T-helper 1 cell treated with Interleukin-12 subunit alpha and Interleukin-12 subunit beta and Interleukin-4 antibody, amounts not matched to agents 30 ng/mL and 1 ng/mL, for 36 hours (primary cell): ENCODE measurements at regions not wholly inside any gene's neighbourhood (a gene's known extent, or its start where the extent isn't known, plus 50 kb on each side); places are given as distances from the start of the nearest gene placed in this dataset.
"Not testable (repeated sequence)": the region's sequence is repeated elsewhere in the genome, so short reads cannot be mapped to it uniquely, and the experiment has no call there.

Source experiments
- intact Hi-C: fragments of 100-400 bp; cut with micrococcal nuclease; formaldehyde crosslinking; loops from one replicate; pipeline ENCODE4 v1.15.1; 2024

DNA sequence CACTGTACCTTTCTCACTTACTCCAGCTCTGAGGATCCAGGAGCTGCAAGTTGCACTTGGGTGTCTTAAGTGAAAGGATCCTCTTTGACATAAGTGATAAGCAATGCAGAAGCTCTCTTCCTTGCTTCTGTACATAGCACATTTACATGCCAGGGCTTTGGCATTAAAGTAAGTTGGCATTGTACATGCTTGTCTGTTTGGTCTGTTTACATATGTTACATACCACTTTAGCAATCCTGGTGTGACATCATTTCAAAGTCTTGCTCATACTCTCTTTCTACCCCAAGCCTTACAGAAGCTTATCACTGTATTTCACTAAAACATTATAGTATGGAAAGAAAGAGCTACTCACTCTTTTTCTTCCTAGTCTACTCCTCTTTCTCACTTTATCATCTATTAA is 2548.3 kb downstream of the ARAP2 start:
- intact Hi-C loops, result no loop called here

DNA sequence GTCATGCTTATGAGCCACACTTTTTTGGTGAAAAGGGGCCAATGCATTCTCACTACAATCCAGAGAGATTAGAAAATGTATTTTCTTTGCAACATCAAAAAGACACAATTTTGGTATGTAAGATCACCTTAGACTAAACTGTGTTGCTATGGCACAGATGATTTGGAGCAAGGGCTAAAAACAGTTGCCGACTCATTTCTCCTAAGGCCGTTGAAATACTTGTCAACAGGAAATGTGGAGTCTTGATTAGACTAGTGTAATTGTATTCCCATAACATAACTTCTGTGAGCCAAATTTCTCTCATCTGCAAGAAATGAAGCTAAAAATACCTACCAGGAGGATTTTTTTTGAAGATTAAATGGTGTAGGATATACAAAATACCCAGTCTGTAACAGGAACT is 2547.7 kb downstream of the ARAP2 start:
- intact Hi-C loops, result no loop called here

DNA sequence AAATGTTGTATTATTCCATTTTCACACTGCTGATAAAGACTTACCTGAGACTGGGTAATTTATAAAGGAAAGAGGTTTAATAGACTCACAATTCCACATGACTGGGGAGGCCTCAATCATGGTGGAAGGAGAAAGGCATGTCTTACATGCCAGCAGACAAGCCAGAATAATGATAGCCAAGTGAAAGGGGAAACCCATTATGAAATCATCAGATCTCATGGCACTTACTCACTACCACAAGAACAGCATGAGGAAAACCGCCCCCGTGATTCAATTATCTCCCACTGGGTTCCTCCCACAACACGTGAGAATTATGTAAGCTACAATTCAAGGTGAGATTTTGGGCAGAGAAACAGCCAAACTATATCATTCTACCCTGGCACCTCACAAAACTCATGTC is 2535.1 kb downstream of the ARAP2 start:
- intact Hi-C loops, result no loop called here

DNA sequence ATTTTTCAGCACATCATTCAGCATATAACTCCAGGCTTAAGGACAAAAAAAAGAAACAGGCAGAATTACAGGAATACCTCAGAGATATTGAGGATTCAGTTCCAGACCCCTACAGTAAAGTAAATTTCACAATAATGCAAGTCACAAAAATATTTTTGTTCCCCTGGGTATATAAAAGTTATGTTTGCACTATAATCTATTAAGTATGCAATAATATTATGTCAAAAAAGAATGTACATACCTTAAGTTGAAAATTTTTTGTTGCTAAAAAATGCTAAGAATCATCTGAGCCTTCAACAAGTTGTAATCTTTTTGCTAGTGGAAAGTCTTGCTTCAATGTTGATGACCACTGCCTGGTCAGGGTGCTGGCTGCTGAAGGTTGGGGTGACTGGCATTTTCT is 2532.5 kb downstream of the ARAP2 start:
- intact Hi-C loops, result no loop called here

DNA sequence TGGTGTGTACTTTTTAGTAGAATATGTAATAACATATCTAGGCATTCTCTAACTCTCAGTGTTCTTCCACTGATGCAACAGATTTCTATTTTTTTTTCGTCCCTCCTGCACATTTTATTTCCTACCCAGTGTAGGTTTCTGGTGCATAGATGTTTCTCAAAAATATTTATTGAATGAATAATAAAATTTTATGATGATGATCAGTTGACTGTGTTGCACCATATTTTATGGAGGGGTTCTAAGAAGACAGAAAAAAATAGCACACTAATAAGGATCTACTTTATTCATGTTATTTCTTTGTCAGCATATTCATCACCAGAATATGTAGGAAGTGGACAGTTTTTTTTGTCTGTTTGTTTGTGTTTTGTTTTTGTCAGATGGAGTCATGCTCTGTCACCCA is 2529.3 kb downstream of the ARAP2 start:
- intact Hi-C loops, result no loop called here

DNA sequence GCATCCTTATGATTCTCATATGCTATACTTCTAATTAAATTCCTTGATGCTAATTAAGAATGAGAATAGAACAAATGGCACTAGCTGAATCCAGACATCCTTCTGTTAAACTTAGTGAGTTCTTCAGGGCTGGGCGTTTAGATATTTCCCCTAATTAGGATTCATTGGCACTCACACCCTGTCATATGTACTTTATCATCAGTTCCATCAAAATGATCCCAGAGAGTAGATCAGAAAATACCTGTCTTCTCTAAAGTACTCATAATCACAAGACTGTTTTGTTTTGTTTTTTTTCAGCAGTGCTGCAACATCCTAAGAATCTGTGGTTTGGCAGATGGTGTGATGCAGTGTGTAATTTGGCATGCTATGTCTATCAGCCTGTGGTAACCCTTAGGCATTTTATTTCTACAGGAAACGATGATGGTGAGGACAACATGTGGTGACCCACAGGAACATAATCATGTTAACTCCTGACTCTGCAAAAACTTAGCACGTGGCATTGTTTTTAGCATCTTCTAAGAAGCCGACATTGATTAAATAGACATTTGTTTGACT is 2528.4 kb downstream of the ARAP2 start:
- intact Hi-C loops, result no loop called here

DNA sequence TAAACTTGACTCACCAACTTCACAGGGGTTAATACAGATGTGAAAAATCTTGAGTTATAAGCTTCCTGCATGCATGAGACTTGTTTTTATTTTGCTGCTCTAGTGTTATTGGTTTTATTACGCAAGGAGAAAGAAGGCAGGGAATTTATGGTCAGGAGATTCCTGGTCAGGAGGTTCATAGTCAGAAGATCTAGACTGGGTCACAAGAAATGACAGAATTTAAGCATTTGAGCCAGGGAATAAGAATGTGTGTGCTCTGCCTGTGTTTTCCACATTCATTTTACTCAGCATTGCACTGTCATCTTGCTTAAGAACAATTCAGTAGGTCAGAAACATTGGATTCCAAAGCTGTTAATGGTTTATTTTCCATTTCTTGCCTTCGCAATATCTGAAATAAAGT is 2522.1 kb downstream of the ARAP2 start:
- intact Hi-C loops, result no loop called here

DNA sequence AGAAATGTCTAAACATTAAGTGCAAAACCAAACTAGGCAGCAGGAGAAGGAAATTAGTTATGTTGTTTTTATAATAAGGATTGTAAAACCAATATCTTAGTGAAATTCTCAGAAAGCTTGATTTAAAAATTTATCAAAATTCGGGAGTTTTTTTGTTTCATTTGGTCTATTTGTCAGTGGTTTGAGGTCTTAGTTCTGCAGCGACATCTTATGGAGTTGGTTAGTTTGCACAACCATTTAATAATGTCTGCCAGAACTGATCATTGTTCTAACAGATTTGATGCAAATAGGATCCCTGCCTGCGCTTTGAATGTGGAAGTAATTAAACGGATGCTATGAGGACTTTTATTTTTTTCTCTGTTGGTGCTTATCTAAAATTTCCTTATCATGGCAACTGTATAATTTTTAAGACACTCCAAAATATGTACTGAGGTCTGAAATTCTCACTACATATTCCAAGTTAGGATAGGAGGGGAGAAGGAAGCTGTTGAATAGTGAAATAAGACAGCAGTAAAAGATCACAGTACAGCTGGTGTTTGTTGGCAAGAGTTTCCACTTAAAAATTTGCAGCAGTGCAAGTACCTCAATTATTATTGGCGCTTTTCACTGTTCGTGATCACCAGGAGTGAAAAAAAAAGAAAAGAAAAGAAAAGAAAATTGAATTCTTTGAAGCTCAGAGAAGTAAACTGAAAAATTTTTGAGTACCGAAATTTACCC is 2521.4 kb downstream of the ARAP2 start:
- intact Hi-C loops, result no loop called here

DNA sequence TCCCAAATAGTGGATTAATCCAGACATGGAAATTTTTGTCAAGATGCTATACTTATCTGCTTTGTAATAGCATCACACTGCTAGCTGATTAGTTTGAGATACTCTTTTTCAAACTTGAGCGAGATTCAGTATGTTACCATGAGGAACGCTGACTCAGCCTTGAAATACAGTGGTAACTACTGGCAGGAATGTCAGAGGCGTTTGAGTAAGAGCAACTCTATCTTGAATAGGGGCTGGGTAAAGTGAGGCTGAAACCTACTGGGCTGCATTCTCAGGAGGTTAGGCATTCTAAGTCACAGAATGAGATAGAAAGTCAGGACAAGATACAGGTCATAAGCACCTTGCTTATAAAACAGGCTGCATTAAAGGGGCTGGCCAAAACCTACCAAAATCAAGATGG is 2519.6 kb downstream of the ARAP2 start:
- intact Hi-C loops, result no loop called here

DNA sequence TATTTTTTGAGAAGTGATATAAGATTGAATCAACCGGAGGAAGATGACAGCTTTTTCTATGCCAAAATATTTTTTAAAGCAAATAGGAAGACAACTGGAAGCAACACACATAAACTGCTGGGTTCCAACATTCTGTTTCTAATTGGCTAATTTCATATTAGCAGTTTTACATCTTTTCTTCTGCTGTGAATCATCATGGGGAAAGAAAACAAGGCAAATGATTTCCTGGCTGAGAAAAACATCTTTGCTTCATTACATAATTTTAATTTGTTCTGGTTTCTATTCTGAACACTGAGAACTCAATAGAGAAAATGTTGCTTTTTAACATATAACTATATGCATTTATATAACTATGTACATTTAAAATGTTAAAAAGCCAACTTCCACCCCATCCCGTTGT is 2518.5 kb downstream of the ARAP2 start:
- intact Hi-C loops, result no loop called here

DNA sequence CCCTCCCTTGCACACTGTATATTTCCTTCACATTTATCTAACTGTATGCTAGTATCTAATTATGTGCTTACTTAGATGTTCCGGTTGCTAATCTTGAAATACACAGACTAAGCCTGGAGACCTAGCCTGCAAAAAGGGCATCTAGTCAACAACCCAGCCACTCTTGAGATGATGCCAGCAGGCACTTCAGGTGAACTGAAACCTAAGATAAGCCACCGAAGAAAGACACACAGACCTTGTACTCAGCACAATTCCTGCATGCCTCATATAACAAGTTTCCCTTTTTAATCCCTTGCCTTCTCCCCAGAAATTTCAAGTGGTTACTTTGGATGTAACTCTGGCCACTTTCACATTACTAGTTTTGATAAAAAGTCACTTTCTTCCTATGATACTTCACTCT is 2506.6 kb downstream of the ARAP2 start:
- intact Hi-C loops, result no loop called here

DNA sequence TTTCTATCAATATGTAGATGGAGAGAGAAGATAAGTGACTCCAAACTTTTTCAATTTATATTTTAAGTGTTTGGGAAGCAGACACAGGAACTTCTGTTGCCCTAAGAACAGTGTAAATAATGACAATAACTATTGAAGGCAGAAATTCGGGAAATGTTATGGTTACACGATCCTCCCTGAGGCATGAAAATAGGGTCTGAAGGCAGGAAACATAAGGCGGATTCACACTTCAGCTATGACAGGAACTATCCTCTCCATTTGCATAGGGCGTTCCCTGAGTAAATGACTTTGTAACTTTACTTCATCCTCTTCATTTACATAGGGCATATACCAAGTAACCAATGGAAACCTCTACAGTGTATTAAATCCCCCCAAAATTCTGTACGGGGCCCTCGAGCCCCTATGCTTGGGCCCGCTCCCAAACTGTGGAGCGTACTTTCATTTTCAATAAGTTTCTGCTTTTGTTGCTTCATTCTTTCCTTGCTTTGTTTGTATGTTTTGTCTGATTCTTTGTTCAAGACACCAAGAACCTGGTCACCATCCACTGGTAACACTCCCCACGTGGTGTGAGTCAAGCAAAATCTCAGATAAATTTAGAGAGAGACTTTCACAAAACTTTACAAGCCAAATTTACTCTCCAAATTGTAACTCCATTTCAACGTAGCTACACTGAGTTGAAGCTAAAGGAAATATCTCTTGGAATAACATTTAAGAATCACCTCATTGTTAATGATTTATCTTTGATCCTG is 2504.3 kb downstream of the ARAP2 start:
- intact Hi-C loops, result no loop called here

DNA sequence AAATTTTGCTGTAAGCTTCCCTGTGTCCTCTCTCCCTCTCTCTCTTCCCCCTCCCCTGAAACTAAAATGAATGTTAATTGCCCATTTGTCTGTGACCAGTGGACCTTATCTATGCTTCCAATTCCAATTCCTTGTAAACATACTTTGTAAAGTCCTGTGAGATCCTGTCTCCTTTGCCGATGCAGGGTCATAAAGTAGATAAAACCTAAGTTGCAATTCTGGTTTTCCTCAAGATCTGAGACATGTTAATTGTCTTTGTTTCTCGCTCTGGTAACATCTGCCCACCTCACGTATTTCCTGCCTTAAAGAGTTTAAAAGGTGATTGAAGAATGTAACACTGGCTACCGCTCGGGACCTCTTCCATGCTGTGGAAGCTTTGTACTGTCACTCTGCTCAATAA is 2503.4 kb downstream of the ARAP2 start:
- intact Hi-C loops, result not testable (repeated sequence)

DNA sequence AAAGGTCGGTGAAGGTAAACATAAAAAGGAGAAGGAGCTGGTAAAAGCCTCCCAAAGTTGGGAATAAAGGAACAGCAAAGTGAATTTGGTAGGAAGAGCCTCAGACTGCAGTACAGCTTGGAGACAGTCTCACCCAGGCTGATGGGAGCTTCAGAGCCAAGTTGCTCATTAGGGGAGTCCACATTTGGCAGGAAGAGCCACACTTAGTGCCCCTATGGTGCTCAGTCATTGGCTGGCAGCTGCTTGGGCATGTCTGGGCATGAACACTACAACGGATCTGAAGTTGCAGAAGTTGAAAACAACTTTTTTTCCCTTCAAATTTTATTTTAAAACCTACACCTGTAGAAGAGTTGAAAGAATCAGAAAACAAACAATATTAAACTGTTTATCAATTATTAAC is 2497.3 kb downstream of the ARAP2 start:
- intact Hi-C loops, result no loop called here

DNA sequence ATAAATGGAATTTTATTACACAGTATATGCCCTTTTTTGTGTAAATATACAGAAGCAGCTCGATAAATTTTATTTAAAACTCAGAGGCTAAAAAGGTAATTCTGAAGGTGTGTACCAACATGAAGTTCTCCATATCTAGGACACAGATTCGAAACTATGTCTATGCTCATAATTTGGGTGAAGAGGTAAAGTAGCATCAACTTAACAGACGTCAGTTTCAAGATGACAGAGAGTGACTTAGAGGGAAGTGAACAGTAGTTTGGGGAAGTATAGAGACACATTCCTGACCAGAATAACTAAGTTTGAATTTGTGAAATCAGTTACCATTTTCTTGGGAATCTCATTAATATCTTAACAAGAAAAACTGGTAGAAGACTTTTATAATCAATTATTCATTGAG is 2493.3 kb downstream of the ARAP2 start:
- intact Hi-C loops, result no loop called here

DNA sequence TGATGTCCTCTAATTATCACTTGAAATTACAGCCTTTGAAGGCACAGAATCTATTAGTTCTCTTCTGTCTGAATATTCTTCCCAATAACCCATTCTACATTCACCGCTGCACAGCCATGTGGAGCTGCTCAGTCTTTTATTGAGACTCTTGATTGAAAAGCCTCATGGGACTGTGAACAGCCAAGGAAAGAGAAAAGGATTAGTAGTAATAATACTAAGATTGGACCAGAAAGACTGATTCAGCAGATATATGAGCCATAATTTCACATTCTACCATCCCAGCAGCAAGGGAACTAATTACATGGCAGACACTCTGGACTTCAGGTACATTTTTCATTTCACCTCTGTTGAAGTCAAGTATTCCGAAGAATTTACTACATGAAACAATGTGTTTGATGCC is 2471.7 kb downstream of the ARAP2 start:
- intact Hi-C loops, result no loop called here

DNA sequence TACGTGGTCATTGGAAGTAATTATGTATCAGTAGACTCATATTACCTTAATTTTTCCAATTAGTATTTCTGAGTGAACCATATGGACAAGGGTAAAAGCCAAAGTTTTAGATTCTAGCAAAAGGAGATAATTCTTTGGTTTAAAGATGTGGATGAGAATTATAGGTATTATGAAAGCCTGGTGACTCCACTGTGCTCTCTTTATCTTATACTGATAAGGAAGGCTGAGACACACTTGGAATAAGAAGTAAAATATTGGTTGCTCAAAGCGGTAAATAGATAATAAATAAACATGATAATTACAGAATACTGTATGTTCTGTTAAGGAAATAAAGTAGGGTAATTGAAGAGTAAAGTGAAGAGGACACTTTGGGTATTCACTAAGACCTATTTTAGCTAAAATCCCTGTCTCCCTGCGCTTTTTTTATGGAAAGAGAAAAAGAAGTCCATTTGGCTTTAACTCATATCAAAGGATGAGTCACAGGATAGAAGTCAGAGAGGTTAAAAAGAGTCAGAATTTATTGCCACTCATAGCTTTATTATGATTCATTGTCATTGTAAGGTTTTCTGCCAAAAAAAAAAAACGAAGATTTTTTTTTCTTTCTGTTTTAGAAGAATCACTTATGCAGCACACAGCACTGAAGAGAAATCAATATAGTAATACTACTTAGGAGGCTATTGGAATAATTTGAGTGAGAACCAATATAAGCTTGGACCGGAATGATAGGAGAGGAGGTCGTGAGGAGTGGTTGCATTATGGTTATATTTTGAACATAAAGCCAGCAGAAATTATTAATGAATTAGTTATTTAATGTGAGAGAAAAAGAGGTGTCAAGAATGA is 2463.1 kb downstream of the ARAP2 start:
- intact Hi-C loops, result no loop called here

DNA sequence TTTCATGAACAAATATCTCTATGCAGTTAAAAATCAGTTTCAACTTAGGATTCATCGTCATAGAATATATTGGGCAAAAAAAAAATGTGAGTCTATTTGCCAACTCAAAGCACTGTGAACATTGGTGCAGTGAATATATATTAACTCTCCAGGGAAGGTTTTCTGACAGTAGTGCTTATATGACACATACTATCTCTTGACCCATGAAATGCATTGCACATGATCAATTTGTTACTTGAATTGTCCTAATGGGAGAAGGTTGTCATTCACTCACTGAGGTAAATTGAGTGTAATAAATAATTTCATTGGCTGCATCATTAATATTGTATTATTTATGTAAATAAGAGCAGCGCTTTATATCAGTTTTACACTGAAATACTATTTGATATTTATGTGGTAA is 2458.5 kb downstream of the ARAP2 start:
- intact Hi-C loops, result no loop called here

DNA sequence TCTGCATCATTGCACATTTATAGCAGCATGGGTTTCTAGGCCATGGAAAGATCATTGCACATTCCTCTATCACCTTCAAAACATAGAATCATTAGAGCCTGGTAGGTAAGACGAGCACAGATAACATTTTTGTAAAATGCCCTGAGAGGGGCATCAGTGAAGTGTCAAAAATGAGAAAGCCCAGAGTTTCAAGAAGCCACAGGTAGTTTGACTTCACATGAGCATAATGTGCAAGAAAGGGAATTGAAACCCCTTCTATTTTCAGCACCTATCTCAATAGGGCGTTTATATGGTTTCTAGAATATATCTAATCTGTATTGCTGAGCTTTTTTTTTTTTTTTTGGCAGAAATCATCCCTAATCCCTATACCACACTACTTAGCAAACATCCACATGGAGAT is 2441.7 kb downstream of the ARAP2 start:
- intact Hi-C loops, result no loop called here

DNA sequence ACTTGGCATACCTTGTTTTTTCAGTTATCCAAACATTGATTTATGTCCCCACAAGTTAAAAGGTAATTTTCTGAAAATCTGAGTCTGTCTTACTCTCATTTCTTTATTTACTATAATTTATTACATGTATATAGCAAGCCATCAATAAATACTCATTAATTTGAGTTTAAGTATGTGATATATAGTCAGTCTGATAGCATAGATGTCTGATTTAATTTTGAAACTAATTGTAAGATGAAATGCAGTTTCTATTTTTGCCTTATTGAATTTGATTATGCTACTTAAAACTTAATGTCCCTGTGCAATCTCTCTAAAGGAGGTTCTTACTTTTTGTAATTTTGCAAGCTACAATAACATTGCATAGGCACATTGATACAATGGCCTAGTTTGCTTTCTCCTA is 2418.6 kb downstream of the ARAP2 start:
- intact Hi-C loops, result no loop called here

DNA sequence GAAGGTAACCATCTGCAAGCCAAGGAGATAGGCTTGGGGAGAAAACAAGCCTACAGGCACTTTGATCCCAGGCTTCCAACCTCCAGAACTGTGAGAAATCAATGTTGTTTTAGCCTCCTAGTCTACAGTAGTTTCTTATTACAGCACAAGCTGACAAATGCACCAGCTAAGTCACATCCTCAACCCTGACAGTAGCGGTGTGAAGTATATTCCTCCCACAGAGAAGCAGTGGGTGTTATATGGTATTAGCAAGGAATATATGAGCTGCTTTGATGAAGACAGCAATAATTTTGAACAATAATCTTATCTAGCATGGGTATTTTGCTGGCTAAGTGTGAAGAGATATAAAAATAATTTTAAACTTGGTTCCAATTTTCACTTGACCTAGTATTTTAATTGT is 2415.0 kb downstream of the ARAP2 start:
- intact Hi-C loops, result not testable (repeated sequence)

DNA sequence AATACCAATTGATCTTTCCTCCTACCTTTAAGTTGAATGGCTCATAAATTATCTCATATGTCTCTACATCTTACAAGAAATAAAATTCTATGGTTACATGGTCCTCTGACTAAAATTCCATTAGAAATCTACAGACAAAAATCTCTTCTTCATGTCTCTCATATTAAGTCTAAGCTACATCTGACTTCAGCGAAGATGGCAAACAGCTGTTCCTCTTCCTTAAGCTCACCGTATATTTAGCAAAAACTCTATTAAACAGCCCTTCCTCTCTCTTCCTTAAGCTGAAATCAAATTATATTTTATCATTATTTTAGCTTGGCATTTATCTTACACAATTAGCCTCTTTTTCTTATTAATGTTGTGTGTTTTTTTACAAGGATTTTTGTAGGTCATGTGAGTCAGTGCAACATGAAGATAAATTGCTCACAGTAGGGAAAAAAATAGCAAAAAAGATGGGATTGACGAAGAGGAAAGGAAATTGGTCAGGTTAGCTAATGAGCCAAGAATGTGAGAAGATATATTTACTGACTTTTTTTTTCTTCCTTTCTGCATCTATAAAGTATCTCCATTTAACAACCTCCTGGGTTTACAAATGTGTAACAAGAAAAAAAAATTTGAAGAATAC is 2412.8 kb downstream of the ARAP2 start:
- intact Hi-C loops, result no loop called here
